HG03139 (cell line): ENCODE measurements at regions not wholly inside any gene's neighbourhood (a gene's known extent, or its start where the extent isn't known, plus 50 kb on each side); places are given as distances from the start of the nearest gene placed in this dataset.
"Not testable (repeated sequence)": the region's sequence is repeated elsewhere in the genome, so short reads cannot be mapped to it uniquely, and the experiment has no call there.

Source experiments
- ATAC-seq: cut with Tn5 transposase; IDR thresholded peaks from one replicate; pipeline ENCODE4 v1.9.1; 2021; ENCODE audit not compliant: unreplicated experiment

DNA sequence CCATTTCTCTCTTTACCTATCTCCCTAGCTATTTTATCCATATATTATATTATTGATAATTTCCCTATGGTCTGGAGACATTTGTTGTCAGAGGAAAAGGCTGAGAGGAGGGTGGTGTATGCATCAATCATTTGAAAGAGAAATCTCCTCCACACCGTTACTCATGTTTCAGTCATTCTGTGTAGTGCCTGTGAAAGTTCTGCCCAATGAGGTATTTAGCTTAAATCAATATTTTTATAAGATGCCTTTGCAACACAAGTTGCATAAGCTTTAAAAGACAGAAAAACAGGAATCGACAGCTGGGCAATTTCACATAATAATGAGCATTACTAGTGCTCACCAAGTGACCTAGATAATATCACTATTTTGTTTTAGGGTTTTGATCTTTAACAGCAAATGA is 363.7 kb upstream of the FSIP2 start:
- no peak for ATAC-seq

DNA sequence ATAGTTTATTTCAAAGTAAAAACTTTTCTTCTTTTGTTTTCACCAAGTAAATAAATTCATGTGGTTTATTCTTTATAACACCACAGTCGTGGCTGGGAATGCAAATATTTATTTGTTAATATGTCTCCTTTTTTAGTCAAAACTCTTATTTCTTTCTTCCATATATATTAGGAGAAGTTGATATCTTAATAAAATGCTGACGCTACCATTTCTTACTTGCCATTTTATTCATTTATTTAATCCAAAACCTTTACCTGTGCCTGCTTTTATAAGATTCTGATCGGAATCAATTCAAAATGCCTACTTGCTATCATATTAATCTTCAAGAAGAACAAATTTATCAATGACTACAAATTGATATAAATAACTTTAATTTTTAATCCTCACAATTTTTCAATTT is 362.9 kb upstream of the FSIP2 start:
- no peak for ATAC-seq

- no peak for ATAC-seq
Measured at GRCh38 chr2:185381631-185382030, 357.0 kb upstream of the FSIP2 start.

DNA sequence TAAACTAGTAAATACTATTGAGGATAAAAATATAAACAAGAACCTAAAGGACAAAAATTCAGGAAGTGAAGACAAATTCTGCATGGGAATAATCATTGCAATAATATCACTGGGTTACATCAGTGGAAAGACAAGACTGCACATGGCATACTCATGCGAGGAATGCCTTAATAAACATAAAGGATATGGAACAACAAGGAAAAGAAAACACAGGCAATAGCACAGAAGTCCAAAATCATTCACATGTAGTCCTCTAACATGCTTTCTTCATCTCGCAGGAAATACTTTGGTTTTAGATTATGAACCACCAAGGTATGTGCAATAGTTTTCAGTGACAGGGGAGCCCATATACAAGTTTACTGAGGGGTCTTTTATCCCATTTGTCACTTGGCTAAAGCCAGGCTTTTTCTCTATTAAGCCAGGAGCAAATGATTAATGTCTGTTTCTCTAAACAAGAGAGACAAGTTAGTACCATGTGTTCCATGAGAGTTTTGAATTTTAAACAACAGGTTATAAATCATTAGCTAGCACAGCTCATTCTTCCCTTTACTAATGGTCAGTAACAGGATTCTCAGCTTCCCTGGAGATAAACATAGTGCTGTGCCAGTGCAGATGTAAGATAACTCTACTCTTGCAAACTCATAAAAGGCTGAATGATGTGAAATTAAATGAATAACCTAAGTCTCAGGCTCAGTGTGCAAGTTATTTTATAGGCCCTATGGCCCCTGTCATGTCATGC is 353.6 kb upstream of the FSIP2 start:
- ATAC-seq, result no peak

DNA sequence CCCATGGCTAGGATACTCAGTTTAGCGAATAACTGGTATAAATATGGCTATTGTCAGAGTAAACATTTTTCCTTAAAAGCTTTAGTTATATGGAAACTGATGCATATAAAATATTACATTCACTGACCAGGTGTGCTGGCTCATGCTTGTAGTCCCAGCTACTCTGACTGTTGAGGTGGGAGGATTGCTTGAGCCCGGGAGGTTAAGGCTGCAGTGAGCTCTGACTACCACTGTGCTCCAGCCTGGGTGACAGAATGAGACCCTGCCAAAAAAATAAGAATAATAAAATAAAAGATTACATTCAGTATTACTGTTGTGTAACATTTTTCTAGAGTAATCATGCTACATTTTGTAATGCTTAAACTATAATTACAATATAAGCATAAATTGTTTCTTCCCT is 350.4 kb upstream of the FSIP2 start:
- ATAC-seq, result no peak

GRCh38 chr2:185391543-185391942 is 347.1 kb upstream of the FSIP2 start:
- ATAC-seq, result no peak

DNA sequence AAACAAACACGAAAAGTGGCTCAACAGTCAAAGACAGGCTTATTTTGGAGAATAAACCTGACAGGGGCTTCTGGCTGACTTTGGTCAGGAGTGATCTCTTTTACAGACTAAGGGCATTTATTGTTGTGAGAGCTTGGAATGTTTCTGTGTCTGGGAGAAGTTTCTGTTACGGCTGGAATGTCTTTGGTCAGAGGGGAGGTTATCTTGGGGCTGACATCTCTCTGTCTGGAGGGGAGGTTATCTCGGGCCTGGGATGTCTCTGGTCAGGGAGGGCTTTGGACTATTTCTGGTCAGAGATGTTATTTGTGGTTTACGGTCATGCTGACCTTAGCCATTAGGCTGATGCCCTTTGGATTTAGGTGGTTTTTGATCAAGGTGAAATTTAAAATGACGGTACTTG is 345.5 kb upstream of the FSIP2 start:
- ATAC-seq, result no peak

GRCh38 chr2:185402474-185402873 is 336.1 kb upstream of the FSIP2 start:
- ATAC-seq, result no peak

DNA sequence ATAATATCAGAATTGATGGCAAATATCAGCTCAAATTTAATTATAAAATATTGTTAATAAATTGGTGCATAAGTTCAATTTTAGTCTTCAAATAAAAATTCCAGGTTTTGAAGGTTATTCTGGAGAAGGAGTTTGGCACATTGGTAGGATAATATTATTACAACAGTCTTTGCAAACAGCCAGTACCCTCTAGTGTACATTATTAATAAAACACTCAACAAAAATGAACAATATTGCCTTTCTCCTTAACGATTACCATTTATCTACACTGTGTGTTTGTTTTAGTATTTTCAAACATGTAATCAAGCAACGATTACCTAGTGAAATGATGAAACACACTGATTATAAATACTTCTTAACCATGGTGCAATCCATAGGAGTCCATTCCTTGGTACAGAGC is 334.0 kb upstream of the FSIP2 start:
- ATAC-seq, result no peak

DNA sequence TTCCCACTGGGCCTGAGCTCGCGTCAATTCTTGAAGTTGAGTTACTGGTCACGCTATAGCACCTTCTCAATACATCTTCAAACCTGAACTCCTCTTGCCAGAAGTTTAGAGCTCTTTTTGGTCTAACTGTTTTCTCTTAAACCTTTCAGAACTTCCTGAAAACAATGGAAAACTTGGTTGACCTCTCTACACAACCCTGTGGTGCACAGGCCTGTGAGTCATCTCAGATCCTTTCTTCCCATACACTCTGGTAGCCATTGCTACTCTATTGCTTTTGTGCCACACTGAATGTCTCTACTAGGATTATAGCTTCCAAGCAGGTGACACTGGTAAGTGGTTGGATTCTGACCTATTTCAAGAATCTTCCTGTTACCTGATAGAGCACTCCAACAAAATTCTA is 321.5 kb upstream of the FSIP2 start:
- ATAC-seq, result no peak

GRCh38 chr2:185417688-185418087 is 320.9 kb upstream of the FSIP2 start:
- no peak for ATAC-seq

DNA sequence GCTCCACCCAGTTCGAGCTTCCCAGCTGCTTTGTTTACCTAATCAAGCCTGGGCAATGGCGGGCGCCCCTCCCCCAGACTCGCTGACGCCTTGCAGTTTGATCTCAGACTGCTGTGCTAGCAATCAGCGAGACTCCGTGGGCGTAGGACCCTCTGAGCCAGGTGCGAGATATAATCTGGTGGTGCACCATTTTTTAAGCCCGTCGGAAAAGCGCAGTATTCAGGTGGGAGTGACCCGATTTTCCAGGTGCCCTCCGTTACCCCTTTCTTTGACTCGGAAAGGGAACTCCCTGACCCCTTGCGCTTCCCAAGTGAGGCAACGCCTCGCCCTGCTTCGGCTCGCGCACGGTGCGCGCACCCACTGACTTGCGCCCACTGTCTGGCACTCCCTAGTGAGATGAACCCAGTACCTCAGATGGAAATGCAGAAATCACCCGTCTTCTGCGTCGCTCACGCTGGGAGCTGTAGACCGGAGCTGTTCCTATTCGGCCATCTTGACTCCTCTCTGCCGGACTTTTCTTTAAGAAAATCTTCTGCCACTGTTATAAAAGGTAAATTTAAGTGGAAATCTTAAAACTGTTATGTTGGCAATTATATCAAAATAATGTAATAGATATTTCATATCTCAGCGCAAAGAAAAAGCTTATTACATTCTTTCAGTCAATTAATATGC is 313.5 kb upstream of the FSIP2 start:
- ATAC-seq, result not testable (repeated sequence)

GRCh38 chr2:185428000-185428399 is 310.6 kb upstream of the FSIP2 start:
- ATAC-seq, result no peak

- ATAC-seq, result no peak
Measured at GRCh38 chr2:185433824-185434223, 304.8 kb upstream of the FSIP2 start.

- no peak for ATAC-seq
Measured at GRCh38 chr2:185436787-185437372, 301.7 kb upstream of the FSIP2 start.

DNA sequence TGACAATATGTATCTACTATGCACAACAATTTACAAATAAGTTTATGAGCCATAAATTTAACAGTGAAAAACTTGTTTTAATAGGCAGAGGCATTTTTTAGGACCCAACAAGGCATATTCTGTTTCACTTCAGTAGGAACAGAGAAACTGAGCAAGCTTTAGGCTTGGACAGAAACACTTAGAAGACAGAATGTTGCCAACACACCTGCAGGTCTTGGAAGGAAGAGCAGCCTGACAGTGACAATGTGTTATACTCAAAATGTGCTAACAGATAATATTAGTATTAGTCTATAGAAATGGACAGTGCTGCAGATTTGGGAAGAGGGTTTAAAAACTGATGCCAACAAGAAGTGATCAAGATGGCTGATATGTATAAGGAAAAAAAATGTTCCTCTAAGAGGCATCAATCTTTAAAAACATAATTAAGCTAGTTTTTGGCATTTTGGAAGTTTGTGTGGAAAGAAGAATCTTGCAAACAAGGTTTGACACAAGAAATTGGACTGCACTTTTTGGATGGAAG is 297.1 kb upstream of the FSIP2 start:
- no peak for ATAC-seq

GRCh38 chr2:185456517-185456916 is 282.1 kb upstream of the FSIP2 start:
- no peak for ATAC-seq

DNA sequence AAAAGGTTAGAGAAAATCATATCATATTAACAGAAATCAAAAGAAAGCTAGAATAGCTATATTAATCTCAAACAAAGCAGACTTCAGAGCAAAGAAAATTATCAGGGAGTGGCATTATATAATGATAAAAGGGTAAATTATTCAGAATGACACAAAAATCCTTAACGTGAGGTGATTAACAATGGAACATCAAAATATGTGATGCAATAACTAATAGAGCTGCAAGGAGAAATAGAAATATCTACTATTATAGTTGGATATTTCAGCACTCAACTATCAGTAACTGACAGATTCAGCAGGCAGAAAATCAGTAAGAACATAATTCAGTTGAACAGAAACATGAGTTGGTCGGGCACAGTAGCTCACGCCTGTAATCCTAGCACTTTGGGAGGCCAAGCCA is 275.1 kb upstream of the FSIP2 start:
- no peak for ATAC-seq

- no peak for ATAC-seq
Measured at GRCh38 chr2:185466915-185467314, 271.7 kb upstream of the FSIP2 start.

DNA sequence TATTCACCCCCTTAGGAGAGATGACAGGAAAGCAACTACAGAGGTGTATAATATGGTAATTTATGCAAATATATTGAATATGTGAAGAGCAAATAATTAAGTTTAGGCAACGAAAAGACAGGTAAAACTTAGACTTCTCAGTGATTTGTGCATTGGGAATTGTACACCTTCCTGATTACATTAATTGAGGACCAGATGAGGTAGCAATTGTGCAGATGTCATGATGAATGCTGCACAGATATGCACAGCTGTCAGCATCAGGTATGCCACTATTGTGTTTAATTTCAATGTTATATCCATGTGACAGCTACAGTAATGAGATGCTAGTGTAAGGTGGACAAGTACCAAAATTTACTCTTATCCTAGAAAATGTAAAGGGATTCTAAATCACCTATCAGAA is 267.2 kb upstream of the FSIP2 start:
- no peak for ATAC-seq

DNA sequence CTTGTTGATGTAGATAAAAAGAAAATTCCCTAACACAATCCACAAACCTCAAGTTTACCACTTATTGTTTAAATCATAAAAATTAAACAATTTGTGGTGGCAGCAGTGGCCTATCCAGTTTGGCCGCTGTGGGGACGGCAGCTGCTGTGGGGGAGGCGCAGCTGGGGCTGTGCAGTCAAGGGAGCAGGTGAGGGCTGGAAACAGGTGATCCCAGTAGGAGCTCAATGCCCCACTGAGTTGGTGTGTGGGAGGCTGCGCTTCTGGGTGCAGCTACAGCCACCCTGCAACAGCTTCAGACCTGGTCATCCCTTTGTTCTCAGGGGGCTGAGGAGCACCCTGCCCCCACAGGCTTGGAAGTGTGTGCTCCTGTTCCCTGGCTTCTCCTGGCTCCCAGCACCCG is 266.0 kb upstream of the FSIP2 start:
- no peak for ATAC-seq

DNA sequence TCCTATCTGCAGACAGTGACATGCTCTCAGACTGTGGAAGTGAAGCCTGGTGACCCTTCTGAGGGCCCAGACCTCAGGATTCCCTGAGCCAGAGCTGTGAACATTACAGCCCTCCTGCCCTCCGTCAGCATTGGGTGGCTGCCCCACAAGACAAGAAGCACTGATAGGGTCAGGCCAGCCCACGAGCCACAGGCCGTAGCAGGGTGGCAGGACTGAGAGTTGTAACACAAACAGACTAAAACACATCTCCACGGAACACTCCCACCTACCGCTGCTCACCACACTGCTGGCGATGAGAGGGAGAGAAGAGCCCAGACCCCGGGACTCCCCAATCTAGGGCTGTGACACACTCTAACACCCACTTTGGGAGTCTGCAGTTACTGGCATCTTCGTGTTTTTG is 264.8 kb upstream of the FSIP2 start:
- ATAC-seq, result no peak
